Lung (tissue), 11 donors: ENCODE measurements at regions not wholly inside any gene's neighbourhood (a gene's known extent, or its start where the extent isn't known, plus 50 kb on each side); places are given as distances from the start of the nearest gene placed in this dataset.

Experiments used
- ATAC-seq: fragments of 200-7000 bp; cut with Tn5 transposase; one replicate; pipeline ENCODE4 v1.9.1; 2020; ENCODE audit warnings: moderate number of reproducible peaks; ENCODE audit not compliant: insufficient read depth, low FRiP score
- DNase-seq, 3 donors: peaks; one replicate each; pipeline ENCODE4 v3.0.0-alpha.2; 2013 to 2017
- H3K27ac ChIP-seq, 2 donors: one replicate each; pipeline ENCODE4 v1.5.1; 2013; ENCODE audit warnings: mild to moderate bottlenecking in 2 of 2, moderate library complexity in 2 of 2, control low read depth in 1 of 2, inconsistent platforms in 1 of 2, low read depth in 1 of 2, low read length in 1 of 2
- H3K27me3 ChIP-seq, 3 donors: one replicate each; pipeline ENCODE4 v1.5.1; 2013; ENCODE audit warnings: low read length in 2 of 3; ENCODE audit not compliant: control insufficient read depth in 3 of 3, insufficient read depth in 3 of 3
- H3K36me3 ChIP-seq, 4 donors: one replicate each; pipeline ENCODE4 v1.5.1; 2013; ENCODE audit warnings: low read length in 4 of 4, mild to moderate bottlenecking in 1 of 4, moderate library complexity in 1 of 4; ENCODE audit not compliant: control insufficient read depth in 4 of 4, insufficient read depth in 4 of 4
- H3K4me1 ChIP-seq, 5 donors: one replicate each; pipeline ENCODE4 v1.5.1; 2013; ENCODE audit warnings: low read length in 5 of 5, mild to moderate bottlenecking in 2 of 5, moderate library complexity in 1 of 5; ENCODE audit not compliant: control insufficient read depth in 5 of 5, insufficient read depth in 5 of 5
- H3K4me3 ChIP-seq: one replicate; pipeline ENCODE4 v1.5.1; 2013; ENCODE audit warnings: mild to moderate bottlenecking, control low read depth, moderate library complexity
- H3K9ac ChIP-seq, 2 donors: one replicate each; pipeline ENCODE4 v1.5.1; 2013; ENCODE audit warnings: low read length in 2 of 2, control low read depth in 1 of 2; ENCODE audit not compliant: insufficient read depth in 1 of 2
- H3K9me3 ChIP-seq, 4 donors: one replicate each; pipeline ENCODE4 v1.5.1; 2013; ENCODE audit warnings: low read length in 3 of 4, mild to moderate bottlenecking in 1 of 4, moderate library complexity in 1 of 4; ENCODE audit not compliant: control insufficient read depth in 4 of 4, insufficient read depth in 3 of 4
- CTCF ChIP-seq: IDR thresholded peaks from 2 replicates; pipeline ENCODE4 v1.5.1; 2012; ENCODE audit warnings: mild to moderate bottlenecking; ENCODE audit errors: control extremely low read depth, extremely low read depth
- WGBS, 2 donors: extraction: QIAGEN DNeasy Blood & Tissue Kit; methylation state at CpG; one replicate each; pipeline ENCODE4 v1.1.7; 2013; 5-methylcytosine and 5-hydroxymethylcytosine counted together
- donor health status: control.
- donor health status: control.
- donor health status: Bipolar disorder and iron deficiency.
- donor health status: healthy.
- donor health status: DM: yes; HTN: yes; CAD: no.

DNA sequence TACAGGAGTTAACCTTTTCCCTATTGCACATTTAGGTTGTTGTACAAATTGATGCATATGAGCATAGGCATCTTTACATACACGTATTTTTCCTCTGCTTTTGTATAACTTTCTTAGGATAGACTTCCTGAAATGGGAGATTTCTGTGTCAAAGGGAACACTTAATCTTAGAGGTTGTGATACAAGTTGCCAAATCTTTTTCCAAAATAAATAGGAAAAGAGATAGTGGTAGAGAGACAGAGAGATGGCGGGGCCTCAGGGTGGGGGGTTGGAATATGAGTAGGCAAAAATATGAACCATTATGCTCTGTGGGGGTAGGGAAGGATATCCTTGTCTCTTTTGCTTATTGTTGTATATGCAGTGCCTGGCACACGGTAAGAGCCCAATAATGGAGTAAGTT, 70.7 kb upstream of the UBE2E1 start:
- DNase-seq: no peak
- no peak overlapping the region for H3K4me3 ChIP-seq
- ATAC-seq: no peak
- no peaks in the 10 kb centered on the region for H3K9me3 ChIP-seq
- H3K27me3 ChIP-seq: no peaks in the 10 kb centered on the region
- TF ChIP-seq CTCF: no peak
- H3K36me3 ChIP-seq: no peaks in the 10 kb centered on the region
- H3K4me1 ChIP-seq: peaks cover 4 to 15% (median 10%) of the 10 kb centered on the region in 5 donors
- no peak overlapping the region for H3K27ac ChIP-seq
- H3K9ac ChIP-seq: no peak overlapping the region
- 48 to 72% methylated on average over 3 of the region's 3 CpGs for WGBS, 2 donors

GRCh38 chr3:23735535-23736326, 70.0 kb upstream of the UBE2E1 start:
- DNase-seq: peak; percentile 48 to 70 (median 62)
- Histone ChIP-seq H3K4me1 (peaks cover 4 to 15% (median 10%) of the 10 kb centered on the region in 5 donors), H3K36me3 (no peaks in the 10 kb centered on the region), H3K27me3 (no peaks in the 10 kb centered on the region), H3K9ac (no peak overlapping the region), H3K9me3 (no peaks in the 10 kb centered on the region), H3K27ac (no peak overlapping the region), H3K4me3 (no peak overlapping the region)
- WGBS, 2 donors: 49 to 63% methylated on average over 8 of the region's 8 CpGs
- TF ChIP-seq CTCF: no peak
- no peak for ATAC-seq

DNA sequence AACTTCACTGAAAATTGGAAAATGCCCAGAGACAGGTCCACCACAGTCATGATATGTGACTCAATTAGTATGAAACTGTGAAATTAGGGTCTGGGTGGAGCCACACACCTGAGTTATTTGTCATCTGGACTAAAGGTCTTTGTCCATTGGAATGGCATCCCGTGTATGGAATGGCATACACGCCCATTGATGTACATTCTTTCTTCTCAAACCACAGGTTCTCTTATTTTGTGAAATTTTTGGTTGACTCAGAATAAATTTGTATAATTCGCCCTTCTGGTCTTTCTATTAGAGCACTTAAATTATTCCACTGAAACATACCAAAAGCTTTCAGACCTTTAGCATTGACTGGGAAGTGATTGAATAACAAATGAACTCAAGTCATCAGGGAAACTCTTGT, 66.8 kb upstream of the UBE2E1 start:
- Histone ChIP-seq H3K9me3 (no peaks in the 10 kb centered on the region), H3K27ac (no peak overlapping the region), H3K36me3 (no peaks in the 10 kb centered on the region), H3K4me1 (peaks cover 5 to 26% (median 10%) of the 10 kb centered on the region in 5 donors), H3K4me3 (no peak overlapping the region), H3K9ac (no peak overlapping the region), H3K27me3 (peaks cover 0 to 2% (median 0%) of the 10 kb centered on the region in 3 donors)
- ATAC-seq (no peak), DNase-seq (no peak)
- 91 to 98% methylated on average over 3 of the region's 3 CpGs for WGBS, 2 donors
- no peak for TF ChIP-seq CTCF
